ENCODE measurements at regions not wholly inside any gene's neighbourhood (a gene's known extent, or its start where the extent isn't known, plus 50 kb on each side); places are given as distances from the start of the nearest gene placed in this dataset.

DNA sequence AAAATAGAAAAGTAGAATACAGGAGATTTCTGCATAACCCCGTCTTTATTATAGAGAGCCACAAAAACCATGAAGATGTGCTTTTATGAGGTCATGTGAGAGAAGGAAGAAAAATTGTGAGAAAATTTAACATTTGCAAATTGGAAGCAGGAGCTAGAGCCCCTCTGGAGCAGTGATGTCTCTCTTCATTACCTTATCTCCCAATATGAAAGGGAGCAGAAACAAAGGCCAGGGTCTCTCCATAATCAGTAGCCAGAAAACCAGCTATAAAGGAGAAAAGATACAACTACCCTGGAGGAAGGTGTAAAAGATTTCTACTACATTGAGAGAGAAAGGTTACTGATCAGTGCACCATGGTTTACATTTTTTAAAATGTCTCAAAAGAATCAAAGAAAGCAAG, 53.2 kb upstream of the ITGA1 start:
- DNase-seq, result no peak

DNA sequence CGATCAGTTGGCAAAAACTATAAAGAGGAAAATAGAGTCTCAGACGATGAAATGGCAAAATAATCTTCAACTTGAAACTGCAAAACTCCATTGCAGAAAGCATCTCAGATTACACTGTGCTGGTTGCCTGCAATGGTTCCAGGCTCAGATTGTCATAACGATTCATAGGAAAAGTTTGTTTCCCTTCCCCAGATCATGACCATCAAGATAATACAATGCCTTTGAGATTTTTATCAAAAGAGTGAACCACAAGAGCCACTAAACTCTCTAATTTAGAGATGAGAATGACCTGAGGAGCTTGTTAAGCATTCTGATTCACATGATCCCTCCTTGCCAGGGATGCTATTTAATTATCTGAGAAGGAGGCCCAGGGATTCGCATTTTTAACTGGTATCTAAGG, 52.6 kb upstream of the ITGA1 start:
- DNase-seq, result no peak

Data from stimulated activated CD4-positive, alpha-beta T cell treated with anti-CD3 and anti-CD28 coated beads, Interleukin-4, amount 100 ng/mL, for 24 hours (primary cell).